IPS DF 4.7 (cell line): ENCODE measurements at regions not wholly inside any gene's neighbourhood (a gene's known extent, or its start where the extent isn't known, plus 50 kb on each side); places are given as distances from the start of the nearest gene placed in this dataset.

Source experiments
- DNase-seq: peaks from one replicate; pipeline ENCODE4 v3.0.0-alpha.2; 2013; ENCODE audit warnings: low spot score; ENCODE audit errors: extremely low read depth

GRCh38 chr9:89745601-89746376 is 141.0 kb downstream of the GADD45G start:
- DNase-seq, result no peak

GRCh38 chr9:89746385-89747116 is 141.7 kb downstream of the GADD45G start:
- no peak for DNase-seq

GRCh38 chr9:89747596-89747995 is 142.8 kb downstream of the GADD45G start:
- no peak for DNase-seq

- DNase-seq, result no peak
Observed at GRCh38 chr9:89748021-89748670, 143.3 kb downstream of the GADD45G start.

GRCh38 chr9:89748831-89749499 is 144.2 kb downstream of the GADD45G start:
- no peak for DNase-seq

- DNase-seq, result no peak
Observed at GRCh38 chr9:89749500-89750116, 144.8 kb downstream of the GADD45G start.

GRCh38 chr9:89750117-89750791 is 145.4 kb downstream of the GADD45G start:
- DNase-seq, result no peak

- DNase-seq, result no peak
Observed at GRCh38 chr9:89751079-89751825, 146.4 kb downstream of the GADD45G start.

- DNase-seq, result no peak
Observed at GRCh38 chr9:89752154-89752553, 147.3 kb downstream of the GADD45G start.

GRCh38 chr9:89753472-89754055 is 148.8 kb downstream of the GADD45G start:
- no peak for DNase-seq

- DNase-seq, result no peak
Observed at GRCh38 chr9:89754193-89754592, 149.4 kb downstream of the GADD45G start.

- no peak for DNase-seq
Observed at GRCh38 chr9:89755821-89756220, 151.0 kb downstream of the GADD45G start.

GRCh38 chr9:89756891-89757537 is 152.2 kb downstream of the GADD45G start:
- DNase-seq, result no peak

- DNase-seq, result no peak
Observed at GRCh38 chr9:89757776-89758528, 153.1 kb downstream of the GADD45G start.

- DNase-seq, result no peak
Observed at GRCh38 chr9:89759572-89759971, 154.8 kb downstream of the GADD45G start.

GRCh38 chr9:89760123-89760522 is 155.3 kb downstream of the GADD45G start:
- no peak for DNase-seq

- no peak for DNase-seq
Observed at GRCh38 chr9:89764217-89764616, 159.4 kb downstream of the GADD45G start.

- no peak for DNase-seq
Observed at GRCh38 chr9:89765211-89765946, 160.6 kb downstream of the GADD45G start.
